22Rv1 (cell line): ENCODE measurements at regions not wholly inside any gene's neighbourhood (a gene's known extent, or its start where the extent isn't known, plus 50 kb on each side); places are given as distances from the start of the nearest gene placed in this dataset.
"Not testable (repeated sequence)": the region's sequence is repeated elsewhere in the genome, so short reads cannot be mapped to it uniquely, and the experiment has no call there.

ENCODE experiments used
- H3K27ac ChIP-seq: fragments of 450-650 bp; 2 replicates; pipeline ENCODE4 v1.5.1; 2017
- ZFX ChIP-seq: fragments of 450-650 bp; IDR thresholded peaks from 2 replicates; pipeline ENCODE4 v1.6.1; 2017; ENCODE audit warnings: antibody characterized with exemption, borderline replicate concordance
- TF ChIP-seq, protein P1 (sequence below): fragments of 450-650 bp; IDR thresholded peaks from 2 replicates; pipeline ENCODE4 v1.5.1; 2017; ENCODE audit warnings: mild to moderate bottlenecking

GRCh38 chr1:176396604-176397395 lies 66.2 kb upstream of the PAPPA2 start:
- not testable (repeated sequence) for H3K27ac ChIP-seq

DNA sequence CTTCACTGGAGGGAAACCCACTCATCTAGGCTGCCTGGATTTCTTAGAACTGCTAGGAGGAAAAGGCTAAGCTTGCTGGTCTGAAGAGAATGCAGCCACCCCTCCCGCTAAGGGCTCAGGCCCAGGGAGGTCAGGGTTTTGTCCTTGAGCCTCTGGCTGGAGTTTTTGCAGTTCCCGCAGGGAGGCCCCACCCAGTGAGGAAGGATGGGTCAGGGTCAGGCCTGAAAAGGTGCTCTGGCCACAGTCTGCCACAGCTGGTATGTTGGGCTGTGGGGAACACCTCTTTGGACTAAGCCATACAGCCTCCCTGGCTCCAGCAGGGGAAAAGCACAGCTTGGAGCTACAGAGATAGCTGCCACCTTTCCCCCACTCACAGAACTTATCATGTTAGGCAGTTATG lies 71.4 kb upstream of the PAPPA2 start:
- no peak overlapping the region for H3K27ac ChIP-seq
- TF ChIP-seq, protein P1, sequence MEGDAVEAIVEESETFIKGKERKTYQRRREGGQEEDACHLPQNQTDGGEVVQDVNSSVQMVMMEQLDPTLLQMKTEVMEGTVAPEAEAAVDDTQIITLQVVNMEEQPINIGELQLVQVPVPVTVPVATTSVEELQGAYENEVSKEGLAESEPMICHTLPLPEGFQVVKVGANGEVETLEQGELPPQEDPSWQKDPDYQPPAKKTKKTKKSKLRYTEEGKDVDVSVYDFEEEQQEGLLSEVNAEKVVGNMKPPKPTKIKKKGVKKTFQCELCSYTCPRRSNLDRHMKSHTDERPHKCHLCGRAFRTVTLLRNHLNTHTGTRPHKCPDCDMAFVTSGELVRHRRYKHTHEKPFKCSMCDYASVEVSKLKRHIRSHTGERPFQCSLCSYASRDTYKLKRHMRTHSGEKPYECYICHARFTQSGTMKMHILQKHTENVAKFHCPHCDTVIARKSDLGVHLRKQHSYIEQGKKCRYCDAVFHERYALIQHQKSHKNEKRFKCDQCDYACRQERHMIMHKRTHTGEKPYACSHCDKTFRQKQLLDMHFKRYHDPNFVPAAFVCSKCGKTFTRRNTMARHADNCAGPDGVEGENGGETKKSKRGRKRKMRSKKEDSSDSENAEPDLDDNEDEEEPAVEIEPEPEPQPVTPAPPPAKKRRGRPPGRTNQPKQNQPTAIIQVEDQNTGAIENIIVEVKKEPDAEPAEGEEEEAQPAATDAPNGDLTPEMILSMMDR: no peak
- TF ChIP-seq ZFX: no peak

GRCh38 chr1:176384841-176385240 lies 78.1 kb upstream of the PAPPA2 start:
- no peak for TF ChIP-seq ZFX
- TF ChIP-seq, protein P1: no peak
- no peak overlapping the region for H3K27ac ChIP-seq

- no peak overlapping the region for H3K27ac ChIP-seq
- TF ChIP-seq ZFX: no peak
- TF ChIP-seq, protein P1: no peak
These were observed 80.8 kb upstream of the PAPPA2 start for GRCh38 chr1:176382163-176382562.

- TF ChIP-seq, protein P1: no peak
These were observed 83.2 kb upstream of the PAPPA2 start for GRCh38 chr1:176379626-176380339.

GRCh38 chr1:176374967-176375569 lies 87.9 kb upstream of the PAPPA2 start:
- no peak for TF ChIP-seq ZFX
- TF ChIP-seq, protein P1: peak; percentile 97
- no peak overlapping the region for H3K27ac ChIP-seq

More at GRCh38 chr1:176379626-176380339, 83.2 kb upstream of the PAPPA2 start:
- no peak overlapping the region for H3K27ac ChIP-seq

DNA sequence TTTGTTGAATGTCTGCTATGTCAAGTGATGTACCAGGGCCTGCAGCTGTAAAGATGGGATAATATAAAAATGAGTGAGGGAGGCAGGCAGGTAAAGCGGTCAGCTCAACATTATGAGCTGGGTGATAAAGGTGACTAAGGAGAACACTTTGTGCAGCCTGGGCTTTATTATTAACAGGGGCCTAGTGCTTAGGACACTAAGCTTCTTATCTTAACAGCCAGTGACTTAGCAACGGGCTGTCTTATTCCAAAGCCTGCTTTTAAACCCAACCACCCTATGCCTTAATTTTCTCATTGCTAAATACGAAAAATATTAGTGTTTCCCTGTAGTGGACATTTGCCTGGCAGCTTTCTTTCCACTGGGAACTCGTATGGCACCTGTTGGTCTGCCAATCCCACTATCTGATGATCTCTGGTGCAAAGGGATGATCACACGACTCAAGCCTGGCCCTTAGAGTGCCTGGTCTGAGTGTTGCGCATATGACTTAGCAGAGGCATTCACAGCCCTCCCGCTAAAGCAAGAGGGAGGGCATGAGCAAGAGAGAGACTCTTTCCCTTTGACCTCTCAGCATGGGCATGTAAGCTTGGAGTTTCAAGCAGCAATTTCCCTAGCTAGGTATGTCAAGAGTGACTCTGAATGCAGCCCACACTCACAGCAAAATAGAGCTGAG lies 98.6 kb upstream of the PAPPA2 start:
- TF ChIP-seq, protein P1: no peak
- TF ChIP-seq ZFX: no peak
- no peak overlapping the region for H3K27ac ChIP-seq

GRCh38 chr1:176349135-176349715 lies 113.8 kb upstream of the PAPPA2 start:
- H3K27ac ChIP-seq: not testable (repeated sequence)
